Prostate gland (tissue), 2 donors: ENCODE measurements at regions not wholly inside any gene's neighbourhood (a gene's known extent, or its start where the extent isn't known, plus 50 kb on each side); places are given as distances from the start of the nearest gene placed in this dataset.
A peak's percentile ranks its signal among the peaks of the same experiment; 100 is the strongest.
"Not testable (repeated sequence)": the region's sequence is repeated elsewhere in the genome, so short reads cannot be mapped to it uniquely, and the experiment has no call there.

Experiments
- DNase-seq: peaks from one replicate; pipeline ENCODE4 v3.0.0-alpha.2; 2019; ENCODE audit warnings: low spot score
- H3K27ac ChIP-seq, 2 donors: fragments of 200-600 bp; sonication (generic); 2 replicates each; pipeline ENCODE4 v1.5.1; 2017 to 2019
- H3K27me3 ChIP-seq: fragments of 200-600 bp; sonication (generic); replicated peaks from 2 replicates; pipeline ENCODE4 v1.5.1; 2019; ENCODE audit not compliant: insufficient read depth
- H3K36me3 ChIP-seq, 2 donors: fragments of 200-600 bp; sonication (generic); 1 replicate in 1 of 2; 2 replicates in 1 of 2; pipeline versions ENCODE4 v1.5.1 to v1.8.1; 2017 to 2019
- H3K4me1 ChIP-seq: fragments of 200-600 bp; sonication (generic); replicated peaks from 2 replicates; pipeline ENCODE4 v1.5.1; 2019
- H3K4me3 ChIP-seq, 2 donors: fragments of 200-600 bp; sonication (generic); 2 replicates each; pipeline ENCODE4 v1.5.1; 2017 to 2019
- H3K9me3 ChIP-seq: fragments of 200-600 bp; sonication (generic); 2 replicates; pipeline ENCODE4 v1.5.1; 2017
- CTCF ChIP-seq, 4 experiments: fragments of 200-600 bp in 2 of 4; fragments of 450-650 bp in 2 of 4; sonication (generic) in 2 of 4; IDR thresholded peaks; 1 replicate in 3 of 4; 2 replicates in 1 of 4; pipeline ENCODE4 v1.5.1; 2016 to 2019; ENCODE audit warnings: antibody characterized with exemption in 4 of 4, mild to moderate bottlenecking in 2 of 4, moderate library complexity in 2 of 4
- POLR2A ChIP-seq: fragments of 450-650 bp; IDR thresholded peaks from one replicate; pipeline ENCODE4 v1.6.1; 2016; ENCODE audit warnings: antibody characterized with exemption, mild to moderate bottlenecking
- POLR2AphosphoS5 ChIP-seq: sonication (generic); formaldehyde crosslinking; IDR thresholded peaks from one replicate; pipeline ENCODE4 v1.6.1; 2017; ENCODE audit warnings: antibody characterized with exemption
- WGBS: methylation state at CpG from one replicate; pipeline ENCODE4 v1.1.5; 2018; 5-methylcytosine and 5-hydroxymethylcytosine counted together
- intact Hi-C: fragments of 100-400 bp; cut with DNase I; formaldehyde crosslinking; loops from one replicate; pipeline ENCODE4 v1.14.2; 2022

- Histone ChIP-seq H3K4me1 (no peaks in the 10 kb centered on the region), H3K27ac (no peak overlapping the region), H3K36me3 (no peaks in the 10 kb centered on the region), H3K9me3 (no peaks in the 10 kb centered on the region), H3K27me3 (no peaks in the 10 kb centered on the region), H3K4me3 (no peak overlapping the region)
- intact Hi-C loops = no loop called here
- no peak for TF ChIP-seq CTCF (IDR thresholded peaks at IDR 0.05)
- TF ChIP-seq POLR2AphosphoS5 = no peak
- no peak for TF ChIP-seq POLR2A
- 38% methylated on average over 4 of the region's 4 CpGs for WGBS
- DNase-seq = no peak
These were observed 94.8 kb upstream of the CREB1 start for GRCh38 chr2:207434899-207435465.

- H3K4me3 ChIP-seq = no peak overlapping the region
- no peak overlapping the region for H3K27ac ChIP-seq
- TF ChIP-seq CTCF (IDR thresholded peaks at IDR 0.05) (no peak), POLR2AphosphoS5 (no peak), POLR2A (no peak)
- H3K36me3 ChIP-seq = no peaks in the 10 kb centered on the region
- H3K4me1 ChIP-seq = no peaks in the 10 kb centered on the region
- no peaks in the 10 kb centered on the region for H3K9me3 ChIP-seq
- intact Hi-C loops = no loop called here
- 91% methylated on average over 1 of the region's 1 CpG for WGBS
- DNase-seq = no peak
- H3K27me3 ChIP-seq = no peaks in the 10 kb centered on the region
These were observed 92.6 kb upstream of the CREB1 start for GRCh38 chr2:207437136-207437523.

GRCh38 chr2:207437524-207438143 lies 92.1 kb upstream of the CREB1 start:
- Histone ChIP-seq H3K4me3 (no peak overlapping the region), H3K27ac (no peak overlapping the region), H3K27me3 (no peaks in the 10 kb centered on the region), H3K4me1 (no peaks in the 10 kb centered on the region), H3K36me3 (no peaks in the 10 kb centered on the region), H3K9me3 (no peaks in the 10 kb centered on the region)
- WGBS = 61% methylated on average over 13 of the region's 13 CpGs
- intact Hi-C loops = no loop called here
- TF ChIP-seq CTCF (IDR thresholded peaks at IDR 0.05) (no peak), POLR2A (no peak), POLR2AphosphoS5 (no peak)
- peak; percentile 11 for DNase-seq

- Histone ChIP-seq H3K4me3 (no peak overlapping the region), H3K4me1 (no peaks in the 10 kb centered on the region), H3K27me3 (no peaks in the 10 kb centered on the region), H3K9me3 (no peaks in the 10 kb centered on the region), H3K27ac (no peak overlapping the region), H3K36me3 (no peaks in the 10 kb centered on the region)
- TF ChIP-seq POLR2AphosphoS5 (no peak), POLR2A (no peak), CTCF (IDR thresholded peaks at IDR 0.05) (no peak)
- intact Hi-C loops = no loop called here
- WGBS = 95% methylated on average over 3 of the region's 3 CpGs
- DNase-seq = no peak
These were observed 91.2 kb upstream of the CREB1 start for GRCh38 chr2:207438414-207439126.

GRCh38 chr2:207439881-207440280 lies 89.9 kb upstream of the CREB1 start:
- H3K4me1 ChIP-seq, H3K4me3 ChIP-seq, H3K9me3 ChIP-seq, H3K27ac ChIP-seq, intact Hi-C loops, H3K36me3 ChIP-seq, DNase-seq, H3K27me3 ChIP-seq: not testable (repeated sequence)
